ENCODE measurements at regions not wholly inside any gene's neighbourhood (a gene's known extent, or its start where the extent isn't known, plus 50 kb on each side); places are given as distances from the start of the nearest gene placed in this dataset.

GRCh38 chr3:66744986-66745385 is 244.2 kb upstream of the LRIG1 start:
- DNase-seq (ENCODE audit: low spot score), result no peak

GRCh38 chr3:66747261-66747660 is 246.4 kb upstream of the LRIG1 start:
- no peak for DNase-seq (ENCODE audit: low spot score)

- DNase-seq (ENCODE audit: low spot score), result peak; percentile 79
Observed at GRCh38 chr3:66747696-66748095, 246.9 kb upstream of the LRIG1 start.

- no peak for DNase-seq (ENCODE audit: low spot score)
Observed at GRCh38 chr3:66748175-66748876, 247.5 kb upstream of the LRIG1 start.

GRCh38 chr3:66751842-66752241 is 246.3 kb upstream of the KBTBD8 start:
- DNase-seq (ENCODE audit: low spot score), result no peak

GRCh38 chr3:66753670-66754069 is 244.4 kb upstream of the KBTBD8 start:
- DNase-seq (ENCODE audit: low spot score), result no peak

GRCh38 chr3:66754613-66755012 is 243.5 kb upstream of the KBTBD8 start:
- no peak for DNase-seq (ENCODE audit: low spot score)

GRCh38 chr3:66755924-66756323 is 242.2 kb upstream of the KBTBD8 start:
- no peak for DNase-seq (ENCODE audit: low spot score)

GRCh38 chr3:66756468-66757036 is 241.6 kb upstream of the KBTBD8 start:
- no peak for DNase-seq (ENCODE audit: low spot score)

GRCh38 chr3:66761093-66761780 is 236.9 kb upstream of the KBTBD8 start:
- DNase-seq (ENCODE audit: low spot score), result no peak

- DNase-seq (ENCODE audit: low spot score), result no peak
Observed at GRCh38 chr3:66762916-66763693, 235.0 kb upstream of the KBTBD8 start.

- no peak for DNase-seq (ENCODE audit: low spot score)
Observed at GRCh38 chr3:66778107-66778506, 220.0 kb upstream of the KBTBD8 start.

- no peak for DNase-seq (ENCODE audit: low spot score)
Observed at GRCh38 chr3:66778777-66779176, 219.3 kb upstream of the KBTBD8 start.

GRCh38 chr3:66785191-66785909 is 212.8 kb upstream of the KBTBD8 start:
- no peak for DNase-seq (ENCODE audit: low spot score)

GRCh38 chr3:66789580-66790237 is 208.4 kb upstream of the KBTBD8 start:
- DNase-seq (ENCODE audit: low spot score), result no peak

- no peak for DNase-seq (ENCODE audit: low spot score)
Observed at GRCh38 chr3:66792086-66792485, 206.0 kb upstream of the KBTBD8 start.

- no peak for DNase-seq (ENCODE audit: low spot score)
Observed at GRCh38 chr3:66795365-66795764, 202.7 kb upstream of the KBTBD8 start.

- no peak for DNase-seq (ENCODE audit: low spot score)
Observed at GRCh38 chr3:66796343-66796742, 201.8 kb upstream of the KBTBD8 start.

- peak; percentile 63 for DNase-seq (ENCODE audit: low spot score)
Observed at GRCh38 chr3:66797889-66798560, 200.1 kb upstream of the KBTBD8 start.

- DNase-seq (ENCODE audit: low spot score), result no peak
Observed at GRCh38 chr3:66800941-66801545, 197.1 kb upstream of the KBTBD8 start.
